HEK293 (cell line): ENCODE measurements at regions not wholly inside any gene's neighbourhood (a gene's known extent, or its start where the extent isn't known, plus 50 kb on each side); places are given as distances from the start of the nearest gene placed in this dataset.

Experiments used
- CTCF ChIA-PET: fragments of 350-600 bp; formaldehyde crosslinking; extraction: SDS; loops from one replicate; lab custom pipeline; 2021; ENCODE audit warnings: antibody characterized with exemption; lab: Yijun Ruan, JAX
- POLR2A ChIA-PET: fragments of 300-600 bp; formaldehyde crosslinking; extraction: SDS; loops from one replicate; lab custom pipeline; 2020; ENCODE audit warnings: antibody characterized with exemption, inconsistent platforms; lab: Yijun Ruan, JAX
- H3K27ac ChIP-seq: fragments of 200-500 bp; sonication (Bioruptor generic); 2 replicates; pipeline ENCODE4 v1.5.1; 2014; ENCODE audit warnings: low read depth, low read length, control low read depth, inconsistent platforms; ENCODE audit errors: extremely low read depth
- H3K36me3 ChIP-seq, 2 experiments: fragments of 200-500 bp in 1 of 2; sonication (Bioruptor generic) in 1 of 2; 1 replicate in 1 of 2; 2 replicates in 1 of 2; pipeline ENCODE4 v1.5.1; 2014 to 2017; ENCODE audit warnings: inconsistent platforms in 2 of 2, low read length in 2 of 2; ENCODE audit not compliant: control insufficient read depth in 2 of 2, insufficient read depth in 1 of 2
- H3K4me1 ChIP-seq: fragments of 200-500 bp; sonication (Bioruptor generic); 2 replicates; pipeline ENCODE4 v1.5.1; 2014; ENCODE audit warnings: mild to moderate bottlenecking, low read length, inconsistent platforms; ENCODE audit not compliant: control insufficient read depth, insufficient read depth
- H3K4me3 ChIP-seq: 2 replicates; pipeline ENCODE4 v1.5.1; 2011; ENCODE audit warnings: low read depth, mild to moderate bottlenecking, control low read depth, low read length, moderate library complexity
- H3K9me3 ChIP-seq: fragments of 200-500 bp; sonication (Bioruptor generic); 2 replicates; pipeline ENCODE4 v1.5.1; 2014; ENCODE audit warnings: low read depth, low read length, inconsistent platforms; ENCODE audit not compliant: control insufficient read depth, insufficient read depth
- BCL11B ChIP-seq: fragments of 450-650 bp; formaldehyde crosslinking; IDR thresholded peaks from 2 replicates; pipeline ENCODE4 v1.5.1; 2016; ENCODE audit warnings: low read depth, missing biosample characterization, missing genetic modification characterization
- REST ChIP-seq: fragments of 450-650 bp; formaldehyde crosslinking; IDR thresholded peaks from 2 replicates; pipeline ENCODE4 v1.5.1; 2016; ENCODE audit warnings: missing biosample characterization, missing genetic modification characterization
- SP2 ChIP-seq: fragments of 450-650 bp; formaldehyde crosslinking; IDR thresholded peaks from 2 replicates; pipeline ENCODE4 v1.5.1; 2016; ENCODE audit warnings: missing biosample characterization, missing genetic modification characterization
- ZNF112 ChIP-seq: fragments of 450-650 bp; formaldehyde crosslinking; IDR thresholded peaks from 2 replicates; pipeline ENCODE4 v1.5.0; 2017; ENCODE audit warnings: missing biosample characterization, missing genetic modification characterization
- ZNF138 ChIP-seq: fragments of 450-650 bp; formaldehyde crosslinking; IDR thresholded peaks from 2 replicates; pipeline ENCODE4 v1.5.1; 2016; ENCODE audit warnings: missing biosample characterization, missing genetic modification characterization, borderline replicate concordance
- ZNF174 ChIP-seq: fragments of 450-650 bp; formaldehyde crosslinking; IDR thresholded peaks from 2 replicates; pipeline ENCODE4 v1.5.0; 2017; ENCODE audit warnings: missing biosample characterization, mild to moderate bottlenecking, missing genetic modification characterization
- ZNF391 ChIP-seq: fragments of 450-650 bp; formaldehyde crosslinking; IDR thresholded peaks from 2 replicates; pipeline ENCODE4 v1.5.1; 2016; ENCODE audit warnings: low read depth, missing biosample characterization, missing genetic modification characterization, borderline replicate concordance
- ZNF423 ChIP-seq: fragments of 450-650 bp; formaldehyde crosslinking; IDR thresholded peaks from 2 replicates; pipeline ENCODE4 v1.5.1; 2016; ENCODE audit warnings: missing biosample characterization, missing genetic modification characterization
- ZNF518A ChIP-seq: fragments of 450-650 bp; formaldehyde crosslinking; conservative IDR thresholded peaks from 2 replicates; pipeline ENCODE4 v1.5.1; 2016; ENCODE audit warnings: low read depth, missing biosample characterization, missing genetic modification characterization
- ZNF548 ChIP-seq: fragments of 450-650 bp; formaldehyde crosslinking; IDR thresholded peaks from 2 replicates; pipeline ENCODE4 v1.5.1; 2016; ENCODE audit warnings: missing biosample characterization, missing genetic modification characterization
- ZNF670 ChIP-seq: fragments of 450-650 bp; formaldehyde crosslinking; IDR thresholded peaks from 2 replicates; pipeline ENCODE4 v1.5.1; 2016; ENCODE audit warnings: missing biosample characterization, missing genetic modification characterization, low read depth
- ZNF76 ChIP-seq: fragments of 450-650 bp; formaldehyde crosslinking; IDR thresholded peaks from 2 replicates; pipeline ENCODE4; 2016; ENCODE audit warnings: low read depth, missing biosample characterization, missing genetic modification characterization, borderline replicate concordance
- TF ChIP-seq, protein P1 (sequence below): fragments of 450-650 bp; formaldehyde crosslinking; IDR thresholded peaks from 2 replicates; pipeline ENCODE4 v1.5.1; 2016; ENCODE audit warnings: missing biosample characterization, missing genetic modification characterization
- TF ChIP-seq, protein P2 (sequence below): fragments of 450-650 bp; formaldehyde crosslinking; conservative IDR thresholded peaks from 2 replicates; pipeline ENCODE4 v1.5.1; 2016; ENCODE audit warnings: low read depth, missing biosample characterization, missing genetic modification characterization
- TF ChIP-seq, protein P3 (sequence below): fragments of 450-650 bp; formaldehyde crosslinking; IDR thresholded peaks from 2 replicates; pipeline ENCODE4 v1.5.1; 2016; ENCODE audit warnings: missing biosample characterization, missing genetic modification characterization
- TF ChIP-seq, protein P4 (sequence below): fragments of 450-650 bp; formaldehyde crosslinking; IDR thresholded peaks from 2 replicates; pipeline ENCODE4 v1.5.1; 2016; ENCODE audit warnings: missing biosample characterization, missing genetic modification characterization

DNA sequence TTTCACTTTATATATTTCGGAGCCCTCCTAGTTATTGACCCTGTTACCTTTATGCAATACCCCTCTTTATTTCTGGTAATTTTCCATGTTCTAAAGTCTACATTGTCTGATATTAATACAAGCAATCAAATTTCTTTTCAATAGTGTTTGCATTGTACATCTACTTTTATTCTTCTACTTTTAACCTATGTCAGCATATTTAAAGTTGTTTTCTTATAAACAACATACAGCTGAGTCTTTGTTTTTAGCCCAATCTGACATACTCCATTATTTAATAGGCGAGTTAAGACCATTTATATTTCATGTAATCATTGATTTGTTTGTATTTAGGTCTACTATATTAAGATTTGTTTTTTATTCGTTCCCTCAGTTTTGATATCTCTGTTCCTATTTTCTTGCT lies 108.5 kb upstream of the SPACA7 start:
- CTCF ChIA-PET, result no interaction called here

GRCh38 chr13:112270951-112271350 lies 105.2 kb upstream of the SPACA7 start:
- no peak for TF ChIP-seq ZNF423 (tag by site-specific recombination)
- TF ChIP-seq BCL11B (tag by site-specific recombination), result no peak
- TF ChIP-seq REST (tag by site-specific recombination), result no peak
- TF ChIP-seq, protein P1, sequence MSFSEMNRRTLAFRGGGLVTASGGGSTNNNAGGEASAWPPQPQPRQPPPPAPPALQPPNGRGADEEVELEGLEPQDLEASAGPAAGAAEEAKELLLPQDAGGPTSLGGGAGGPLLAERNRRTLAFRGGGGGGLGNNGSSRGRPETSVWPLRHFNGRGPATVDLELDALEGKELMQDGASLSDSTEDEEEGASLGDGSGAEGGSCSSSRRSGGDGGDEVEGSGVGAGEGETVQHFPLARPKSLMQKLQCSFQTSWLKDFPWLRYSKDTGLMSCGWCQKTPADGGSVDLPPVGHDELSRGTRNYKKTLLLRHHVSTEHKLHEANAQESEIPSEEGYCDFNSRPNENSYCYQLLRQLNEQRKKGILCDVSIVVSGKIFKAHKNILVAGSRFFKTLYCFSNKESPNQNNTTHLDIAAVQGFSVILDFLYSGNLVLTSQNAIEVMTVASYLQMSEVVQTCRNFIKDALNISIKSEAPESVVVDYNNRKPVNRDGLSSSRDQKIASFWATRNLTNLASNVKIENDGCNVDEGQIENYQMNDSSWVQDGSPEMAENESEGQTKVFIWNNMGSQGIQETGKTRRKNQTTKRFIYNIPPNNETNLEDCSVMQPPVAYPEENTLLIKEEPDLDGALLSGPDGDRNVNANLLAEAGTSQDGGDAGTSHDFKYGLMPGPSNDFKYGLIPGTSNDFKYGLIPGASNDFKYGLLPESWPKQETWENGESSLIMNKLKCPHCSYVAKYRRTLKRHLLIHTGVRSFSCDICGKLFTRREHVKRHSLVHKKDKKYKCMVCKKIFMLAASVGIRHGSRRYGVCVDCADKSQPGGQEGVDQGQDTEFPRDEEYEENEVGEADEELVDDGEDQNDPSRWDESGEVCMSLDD (tag by site-specific recombination), result no peak
- no peak for TF ChIP-seq ZNF76 (tag by site-specific recombination)
- TF ChIP-seq, protein P2, sequence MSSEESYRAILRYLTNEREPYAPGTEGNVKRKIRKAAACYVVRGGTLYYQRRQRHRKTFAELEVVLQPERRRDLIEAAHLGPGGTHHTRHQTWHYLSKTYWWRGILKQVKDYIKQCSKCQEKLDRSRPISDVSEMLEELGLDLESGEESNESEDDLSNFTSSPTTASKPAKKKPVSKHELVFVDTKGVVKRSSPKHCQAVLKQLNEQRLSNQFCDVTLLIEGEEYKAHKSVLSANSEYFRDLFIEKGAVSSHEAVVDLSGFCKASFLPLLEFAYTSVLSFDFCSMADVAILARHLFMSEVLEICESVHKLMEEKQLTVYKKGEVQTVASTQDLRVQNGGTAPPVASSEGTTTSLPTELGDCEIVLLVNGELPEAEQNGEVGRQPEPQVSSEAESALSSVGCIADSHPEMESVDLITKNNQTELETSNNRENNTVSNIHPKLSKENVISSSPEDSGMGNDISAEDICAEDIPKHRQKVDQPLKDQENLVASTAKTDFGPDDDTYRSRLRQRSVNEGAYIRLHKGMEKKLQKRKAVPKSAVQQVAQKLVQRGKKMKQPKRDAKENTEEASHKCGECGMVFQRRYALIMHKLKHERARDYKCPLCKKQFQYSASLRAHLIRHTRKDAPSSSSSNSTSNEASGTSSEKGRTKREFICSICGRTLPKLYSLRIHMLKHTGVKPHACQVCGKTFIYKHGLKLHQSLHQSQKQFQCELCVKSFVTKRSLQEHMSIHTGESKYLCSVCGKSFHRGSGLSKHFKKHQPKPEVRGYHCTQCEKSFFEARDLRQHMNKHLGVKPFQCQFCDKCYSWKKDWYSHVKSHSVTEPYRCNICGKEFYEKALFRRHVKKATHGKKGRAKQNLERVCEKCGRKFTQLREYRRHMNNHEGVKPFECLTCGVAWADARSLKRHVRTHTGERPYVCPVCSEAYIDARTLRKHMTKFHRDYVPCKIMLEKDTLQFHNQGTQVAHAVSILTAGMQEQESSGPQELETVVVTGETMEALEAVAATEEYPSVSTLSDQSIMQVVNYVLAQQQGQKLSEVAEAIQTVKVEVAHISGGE, result no peak
- TF ChIP-seq SP2, result no peak
- TF ChIP-seq, protein P3, sequence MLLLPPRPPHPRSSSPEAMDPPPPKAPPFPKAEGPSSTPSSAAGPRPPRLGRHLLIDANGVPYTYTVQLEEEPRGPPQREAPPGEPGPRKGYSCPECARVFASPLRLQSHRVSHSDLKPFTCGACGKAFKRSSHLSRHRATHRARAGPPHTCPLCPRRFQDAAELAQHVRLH (tag by site-specific recombination), result no peak
- no peak for TF ChIP-seq ZNF174
- TF ChIP-seq ZNF138 (tag by site-specific recombination), result no peak
- no peak for TF ChIP-seq ZNF391 (tag by site-specific recombination)
- TF ChIP-seq ZNF112 (tag by site-specific recombination), result no peak
- TF ChIP-seq, protein P4, sequence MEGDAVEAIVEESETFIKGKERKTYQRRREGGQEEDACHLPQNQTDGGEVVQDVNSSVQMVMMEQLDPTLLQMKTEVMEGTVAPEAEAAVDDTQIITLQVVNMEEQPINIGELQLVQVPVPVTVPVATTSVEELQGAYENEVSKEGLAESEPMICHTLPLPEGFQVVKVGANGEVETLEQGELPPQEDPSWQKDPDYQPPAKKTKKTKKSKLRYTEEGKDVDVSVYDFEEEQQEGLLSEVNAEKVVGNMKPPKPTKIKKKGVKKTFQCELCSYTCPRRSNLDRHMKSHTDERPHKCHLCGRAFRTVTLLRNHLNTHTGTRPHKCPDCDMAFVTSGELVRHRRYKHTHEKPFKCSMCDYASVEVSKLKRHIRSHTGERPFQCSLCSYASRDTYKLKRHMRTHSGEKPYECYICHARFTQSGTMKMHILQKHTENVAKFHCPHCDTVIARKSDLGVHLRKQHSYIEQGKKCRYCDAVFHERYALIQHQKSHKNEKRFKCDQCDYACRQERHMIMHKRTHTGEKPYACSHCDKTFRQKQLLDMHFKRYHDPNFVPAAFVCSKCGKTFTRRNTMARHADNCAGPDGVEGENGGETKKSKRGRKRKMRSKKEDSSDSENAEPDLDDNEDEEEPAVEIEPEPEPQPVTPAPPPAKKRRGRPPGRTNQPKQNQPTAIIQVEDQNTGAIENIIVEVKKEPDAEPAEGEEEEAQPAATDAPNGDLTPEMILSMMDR (tag by site-specific recombination), result no peak
- TF ChIP-seq ZNF518A (tag by site-specific recombination), result no peak
- TF ChIP-seq ZNF548 (tag by site-specific recombination), result no peak
- ChIA-PET POLR2A (no interaction called here), CTCF (interaction anchor here (0.6 kb wide), 1 partner anchor 393 kb away, joined by 3 read pairs; no protein-coding TSS in a partner anchor)
- no peak overlapping the region for H3K27ac ChIP-seq
- no peak overlapping the region for H3K4me3 ChIP-seq
- no peaks in the 10 kb centered on the region for H3K4me1 ChIP-seq
- H3K9me3 ChIP-seq, result no peaks in the 10 kb centered on the region
- no peaks in the 10 kb centered on the region for H3K36me3 ChIP-seq

More for the DNA sequence above, 108.5 kb upstream of the SPACA7 start:
- no peak for TF ChIP-seq ZNF670 (tag by site-specific recombination)
- no peaks in the 10 kb centered on the region for H3K36me3 ChIP-seq
- H3K9me3 ChIP-seq, result no peaks in the 10 kb centered on the region
- H3K27ac ChIP-seq, result no peak overlapping the region
- no peak overlapping the region for H3K4me3 ChIP-seq
- no peaks in the 10 kb centered on the region for H3K4me1 ChIP-seq
- POLR2A ChIA-PET, result no interaction called here
